ENCODE measurements at regions not wholly inside any gene's neighbourhood (a gene's known extent, or its start where the extent isn't known, plus 50 kb on each side); places are given as distances from the start of the nearest gene placed in this dataset.

DNA sequence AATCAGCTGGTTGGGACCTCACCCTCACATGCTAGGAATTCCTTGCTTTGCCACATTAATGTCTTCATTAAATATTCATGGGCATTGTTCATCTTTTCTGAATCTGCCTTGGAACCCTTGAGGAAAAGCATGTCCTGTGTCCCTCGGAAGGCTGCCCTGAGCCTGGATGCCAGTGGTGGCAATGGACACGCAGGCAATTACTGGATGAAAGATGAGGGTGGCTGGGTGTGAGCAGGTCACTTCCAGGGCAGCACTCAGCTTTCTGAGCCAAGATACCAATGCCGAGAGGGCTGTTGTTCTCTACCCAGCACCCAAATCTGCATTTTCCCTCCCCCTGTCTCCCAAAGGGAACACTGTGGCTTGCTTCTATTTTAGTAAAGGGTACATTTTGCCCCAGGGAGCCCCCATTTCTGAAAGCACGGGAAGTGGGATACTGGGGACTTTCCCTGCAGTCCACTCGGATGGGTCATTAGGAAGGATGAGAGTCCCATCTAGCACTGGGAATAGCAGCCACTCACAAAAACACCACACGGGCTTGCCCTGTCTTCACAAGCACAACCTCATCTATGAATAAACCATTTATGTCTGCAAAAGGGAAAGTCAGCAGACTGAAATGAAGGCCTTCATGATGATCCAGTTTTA is 234.8 kb downstream of the SOX11 start (continued):
- no peak for TF ChIP-seq SRF (IDR thresholded peaks at IDR 0.05; ENCODE audit: low read depth, low read length)
- TF ChIP-seq TBP (IDR thresholded peaks at IDR 0.05; ENCODE audit: low read depth, low read length) = no peak
- no peak for TF ChIP-seq POU5F1 (IDR thresholded peaks at IDR 0.05; ENCODE audit: low read depth, low read length)

All from H1 (cell line).